Astrocyte of the spinal cord (primary cell): ENCODE measurements at regions not wholly inside any gene's neighbourhood (a gene's known extent, or its start where the extent isn't known, plus 50 kb on each side); places are given as distances from the start of the nearest gene placed in this dataset.

Experiments
- DNase-seq: peaks from one replicate; pipeline ENCODE4 v3.0.0; 2011; ENCODE audit warnings: low read depth, low spot score
- H3K4me3 ChIP-seq: 2 replicates; pipeline ENCODE4 v1.5.1; 2011; ENCODE audit warnings: low read depth, mild to moderate bottlenecking, low read length, moderate library complexity
- CTCF ChIP-seq: IDR thresholded peaks from 2 replicates; pipeline ENCODE4 v1.5.1; 2012; ENCODE audit warnings: low read depth, mild to moderate bottlenecking, low read length, inconsistent platforms
- in situ Hi-C: cut with HindIII; loops from 2 replicates; pipeline ENCODE4 v1.10.0; 2017; ENCODE audit warnings: low sequenced_read_pairs

- no peak for TF ChIP-seq CTCF
- H3K4me3 ChIP-seq, result no peak overlapping the region
- in situ Hi-C loops, result no loop called here
- no peak for DNase-seq
These were observed 154.1 kb upstream of the PJA1 start for GRCh38 chrX:69319376-69319775.

- H3K4me3 ChIP-seq, result no peak overlapping the region
- no peak for TF ChIP-seq CTCF
- in situ Hi-C loops, result no loop called here
- DNase-seq, result no peak
These were observed 153.5 kb upstream of the PJA1 start for GRCh38 chrX:69318651-69319340.

- DNase-seq, result no peak
- in situ Hi-C loops, result no loop called here
- no peak for TF ChIP-seq CTCF
- no peak overlapping the region for H3K4me3 ChIP-seq
These were observed 152.5 kb upstream of the PJA1 start for GRCh38 chrX:69317721-69318120.

GRCh38 chrX:69314436-69315348, 149.4 kb upstream of the PJA1 start:
- H3K4me3 ChIP-seq, result no peak overlapping the region
- in situ Hi-C loops, result no loop called here
- no peak for TF ChIP-seq CTCF
- DNase-seq, result no peak

- no peak overlapping the region for H3K4me3 ChIP-seq
- TF ChIP-seq CTCF, result no peak
- in situ Hi-C loops, result no loop called here
- no peak for DNase-seq
These were observed 148.5 kb upstream of the PJA1 start for GRCh38 chrX:69313617-69314290.

GRCh38 chrX:69311936-69312670, 146.8 kb upstream of the PJA1 start:
- TF ChIP-seq CTCF, result no peak
- no peak for DNase-seq
- no peak overlapping the region for H3K4me3 ChIP-seq
- in situ Hi-C loops, result no loop called here
